IMR-90 (cell line): ENCODE measurements at regions not wholly inside any gene's neighbourhood (a gene's known extent, or its start where the extent isn't known, plus 50 kb on each side); places are given as distances from the start of the nearest gene placed in this dataset.
"Not testable (repeated sequence)": the region's sequence is repeated elsewhere in the genome, so short reads cannot be mapped to it uniquely, and the experiment has no call there.

ENCODE experiments used
- ATAC-seq: fragments of 200-7000 bp; cut with Tn5 transposase; 2 replicates; pipeline ENCODE4 v1.9.1; 2020; ENCODE audit warnings: low read depth, mild to moderate bottlenecking, moderate library complexity
- BruUV-seq: library from RNA; stranded (reverse); fragments of 400-500 nt; replicated peaks from 2 replicates; lab custom pipeline; 2021; lab: Mats Ljungman, UMichigan
- CTCF ChIA-PET: fragments of 300-600 bp; formaldehyde crosslinking; extraction: SDS; loops from one replicate; lab custom pipeline; 2021; ENCODE audit warnings: antibody characterized with exemption; lab: Yijun Ruan, JAX
- POLR2A ChIA-PET: fragments of 300-600 bp; sonication (Branson Sonifier 250); formaldehyde crosslinking; loops from one replicate; lab custom pipeline; 2022; ENCODE audit warnings: antibody characterized with exemption; ENCODE audit not compliant: unreplicated experiment; lab: Charles Lee
- DNase-seq: peaks from one replicate; pipeline ENCODE4 v3.0.0; 2013
- H2AFZ ChIP-seq: replicated peaks from 2 replicates; pipeline ENCODE3; 2013; ENCODE audit warnings: low read length, mild to moderate bottlenecking; ENCODE audit not compliant: poor library complexity
- H2AK5ac ChIP-seq: 2 replicates; pipeline ENCODE4 v1.6.1; 2013; ENCODE audit warnings: low read depth, low read length, inconsistent platforms
- H2AK9ac ChIP-seq: replicated peaks from 2 replicates; pipeline ENCODE3; 2013; ENCODE audit warnings: mild to moderate bottlenecking, low read depth, low read length, moderate library complexity; ENCODE audit not compliant: poor library complexity
- H2BK120ac ChIP-seq: 2 replicates; pipeline ENCODE4 v1.6.1; 2013; ENCODE audit warnings: low read depth, low read length, inconsistent platforms
- H2BK15ac ChIP-seq: 3 replicates; pipeline ENCODE4 v1.6.1; 2013; ENCODE audit warnings: low read depth, low read length, inconsistent platforms
- H2BK20ac ChIP-seq: 2 replicates; pipeline ENCODE4 v1.6.1; 2013; ENCODE audit warnings: low read depth, mild to moderate bottlenecking, inconsistent platforms, low read length, moderate library complexity
- H2BK5ac ChIP-seq: 2 replicates; pipeline ENCODE4 v1.6.1; 2013; ENCODE audit warnings: mild to moderate bottlenecking, low read depth, low read length, inconsistent platforms; ENCODE audit not compliant: poor library complexity, severe bottlenecking
- H3K14ac ChIP-seq: replicated peaks from 2 replicates; pipeline ENCODE4 v1.6.1; 2013; ENCODE audit warnings: low read depth, low read length, inconsistent platforms
- H3K18ac ChIP-seq: 2 replicates; pipeline ENCODE4 v1.6.1; 2013; ENCODE audit warnings: low read depth, low read length, control low read depth
- H3K23ac ChIP-seq: 2 replicates; pipeline ENCODE4 v1.6.1; 2013; ENCODE audit warnings: low read depth, low read length, inconsistent platforms
- H3K27ac ChIP-seq: 2 replicates; pipeline ENCODE4 v1.5.1; 2013; ENCODE audit warnings: mild to moderate bottlenecking, control low read depth, low read length; ENCODE audit not compliant: insufficient read depth
- H3K27me3 ChIP-seq: 2 replicates; pipeline ENCODE4 v1.6.1; 2013; ENCODE audit warnings: low read length; ENCODE audit not compliant: control insufficient read depth, insufficient read depth
- H3K36me3 ChIP-seq: 2 replicates; pipeline ENCODE4 v1.6.1; 2013; ENCODE audit warnings: low read length, mixed read lengths; ENCODE audit not compliant: control insufficient read depth, insufficient read depth
- H3K4ac ChIP-seq: 2 replicates; pipeline ENCODE4 v1.6.1; 2013; ENCODE audit warnings: low read depth, low read length, inconsistent platforms
- H3K4me1 ChIP-seq: 2 replicates; pipeline ENCODE4 v1.6.1; 2013; ENCODE audit warnings: low read length, mixed read lengths; ENCODE audit not compliant: control insufficient read depth, insufficient read depth
- H3K4me2 ChIP-seq: 2 replicates; pipeline ENCODE4 v1.6.1; 2013; ENCODE audit warnings: low read depth, mild to moderate bottlenecking, control low read depth, low read length, moderate library complexity
- H3K4me3 ChIP-seq: 2 replicates; pipeline ENCODE4 v1.5.1; 2013; ENCODE audit warnings: low read depth, mild to moderate bottlenecking, control low read depth, low read length, moderate library complexity; ENCODE audit not compliant: insufficient read depth
- H3K56ac ChIP-seq: 2 replicates; pipeline ENCODE4 v1.6.1; 2013; ENCODE audit warnings: low read length, inconsistent platforms; ENCODE audit not compliant: insufficient read depth; ENCODE audit errors: extremely low read depth
- H3K79me1 ChIP-seq, 2 experiments: 2 replicates each; pipeline ENCODE4 v1.6.1; 2013; ENCODE audit warnings: low read length in 2 of 2, inconsistent platforms in 1 of 2, low read depth in 1 of 2
- H3K9ac ChIP-seq: 2 replicates; pipeline ENCODE4 v1.6.1; 2013; ENCODE audit warnings: low read depth, low read length, control low read depth
- H3K9me1 ChIP-seq: 2 replicates; pipeline ENCODE4 v1.6.1; 2013; ENCODE audit warnings: low read length, inconsistent platforms; ENCODE audit not compliant: insufficient read depth
- H3K9me3 ChIP-seq: 2 replicates; pipeline ENCODE4 v1.6.1; 2013; ENCODE audit warnings: low read length; ENCODE audit not compliant: control insufficient read depth, insufficient read depth
- H4K20me1 ChIP-seq: 2 replicates; pipeline ENCODE4 v1.6.1; 2013; ENCODE audit warnings: low read length, inconsistent platforms; ENCODE audit not compliant: insufficient read depth
- H4K5ac ChIP-seq: 2 replicates; pipeline ENCODE4 v1.6.1; 2013; ENCODE audit warnings: mild to moderate bottlenecking, low read depth, low read length, control low read depth
- H4K8ac ChIP-seq, 2 experiments: 2 replicates each; pipeline ENCODE4 v1.6.1; 2013; ENCODE audit warnings: low read depth in 2 of 2, low read length in 2 of 2, control low read depth in 1 of 2, inconsistent platforms in 1 of 2
- H4K91ac ChIP-seq: 2 replicates; pipeline ENCODE4 v1.6.1; 2013; ENCODE audit warnings: low read depth, low read length, inconsistent platforms; ENCODE audit not compliant: insufficient read depth
- dilution Hi-C: fragments of 300-500 bp; cut with HindIII; formaldehyde crosslinking; loops from one replicate; pipeline ENCODE4 v1.14.3; 2018; ENCODE audit warnings: low sequenced_read_pairs; ENCODE audit not compliant: unreplicated experiment
- in situ Hi-C: fragments of 300-500 bp; cut with MboI; formaldehyde crosslinking; loops from 3 replicates; pipeline ENCODE4 v1.14.3; 2019; ENCODE audit warnings: low sequenced_read_pairs, inconsistent platforms, mixed read lengths
- intact Hi-C: fragments of 100-400 bp; cut with micrococcal nuclease; formaldehyde crosslinking; loops from 2 replicates; pipeline ENCODE4 v1.10.0; 2022

DNA sequence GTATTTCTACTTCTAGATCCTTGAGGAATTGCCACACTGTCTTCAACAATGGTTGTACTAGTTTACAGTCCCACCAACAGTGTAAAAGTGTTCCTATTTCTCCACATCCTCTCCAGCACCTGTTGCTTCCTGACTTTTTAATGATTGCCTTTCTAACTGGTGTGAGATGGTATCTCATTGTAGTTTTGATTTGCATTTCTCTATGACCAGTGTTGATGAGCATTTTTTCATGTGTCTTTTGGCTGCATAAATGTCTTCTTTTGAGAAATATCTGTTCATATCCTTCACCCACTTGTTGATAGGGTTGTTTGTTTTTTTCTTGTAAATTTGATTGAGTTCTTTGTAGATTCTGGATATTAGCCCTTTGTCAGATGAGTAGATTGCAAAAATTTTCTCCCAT is 1447.0 kb downstream of the ZPLD1 start:
- H3K14ac ChIP-seq, CTCF ChIA-PET, H3K79me1 ChIP-seq, dilution Hi-C loops, H4K91ac ChIP-seq, H3K36me3 ChIP-seq, H3K9me3 ChIP-seq, H3K4me2 ChIP-seq, H3K56ac ChIP-seq, H3K4me3 ChIP-seq, H3K9ac ChIP-seq, ATAC-seq, H2AK5ac ChIP-seq, H3K18ac ChIP-seq, H4K20me1 ChIP-seq, H3K4ac ChIP-seq, H2BK5ac ChIP-seq, H4K5ac ChIP-seq, intact Hi-C loops, H3K23ac ChIP-seq, in situ Hi-C loops, H2BK120ac ChIP-seq, H4K8ac ChIP-seq, H3K9me1 ChIP-seq, H2BK20ac ChIP-seq, H2AK9ac ChIP-seq, H3K4me1 ChIP-seq, BruUV-seq, H2AFZ ChIP-seq, POLR2A ChIA-PET, H2BK15ac ChIP-seq, H3K27ac ChIP-seq, H3K27me3 ChIP-seq, DNase-seq: not testable (repeated sequence)
